WTC11 (cell line): ENCODE measurements at regions not wholly inside any gene's neighbourhood (a gene's known extent, or its start where the extent isn't known, plus 50 kb on each side); places are given as distances from the start of the nearest gene placed in this dataset.

Experiments used
- ATAC-seq: fragments of 200-7000 bp; cut with Tn5 transposase; 2 replicates; pipeline ENCODE4 v1.10.0; 2021; ENCODE audit warnings: mild to moderate bottlenecking, moderate library complexity
- CTCF ChIA-PET: fragments of 300-600 bp; sonication (Branson Sonifier 250); formaldehyde crosslinking; loops from one replicate; lab custom pipeline; 2021; ENCODE audit warnings: antibody characterized with exemption; lab: Charles Lee
- POLR2A ChIA-PET: fragments of 350-600 bp; sonication (Branson Sonifier 250); formaldehyde crosslinking; loops from one replicate; lab custom pipeline; 2021; ENCODE audit warnings: antibody characterized with exemption; lab: Charles Lee
- DNase-seq: peaks from one replicate; pipeline ENCODE4 v3.0.0; 2021; ENCODE audit warnings: low spot score
- H3K27ac Mint-ChIP-seq: 2 replicates; pipeline ENCODE4 v1.8.0; 2021; ENCODE audit warnings: mixed read lengths
- H3K27me3 Mint-ChIP-seq: 2 replicates; pipeline ENCODE4 v1.8.0; 2021; ENCODE audit warnings: low read depth, mild to moderate bottlenecking, moderate library complexity, mixed read lengths
- H3K36me3 Mint-ChIP-seq: 2 replicates; pipeline ENCODE4 v1.8.0; 2021; ENCODE audit warnings: mixed read lengths
- H3K4me1 Mint-ChIP-seq: 2 replicates; pipeline ENCODE4 v1.8.0; 2022; ENCODE audit warnings: mixed read lengths
- H3K4me3 Mint-ChIP-seq: 2 replicates; pipeline ENCODE4 v1.8.0; 2021; ENCODE audit warnings: mild to moderate bottlenecking, moderate library complexity, mixed read lengths
- H3K9me3 Mint-ChIP-seq: 2 replicates; pipeline ENCODE4 v1.8.0; 2021; ENCODE audit warnings: mixed read lengths
- ATF1 ChIP-seq: sonication (generic); formaldehyde crosslinking; IDR thresholded peaks from 2 replicates; pipeline ENCODE4 v1.8.1; 2023; ENCODE audit warnings: mild to moderate bottlenecking, moderate library complexity, missing genetic modification reagents
- CREM ChIP-seq: sonication (generic); formaldehyde crosslinking; IDR thresholded peaks from 2 replicates; pipeline ENCODE4 v1.8.1; 2022; ENCODE audit warnings: mild to moderate bottlenecking, missing genetic modification reagents, moderate library complexity
- ETV6 ChIP-seq: sonication (generic); formaldehyde crosslinking; IDR thresholded peaks from 2 replicates; pipeline ENCODE4 v1.8.1; 2022; ENCODE audit warnings: mild to moderate bottlenecking, missing genetic modification reagents
- JUN ChIP-seq: sonication (generic); formaldehyde crosslinking; IDR thresholded peaks from 2 replicates; pipeline ENCODE4 v1.8.0; 2023; ENCODE audit warnings: mild to moderate bottlenecking, missing genetic modification reagents
- SOX15 ChIP-seq: fragments of 250-450 bp; sonication (Bioruptor Pico); IDR thresholded peaks from 2 replicates; pipeline ENCODE4 v1.9.0; 2021; ENCODE audit warnings: mild to moderate bottlenecking
- TEAD4 ChIP-seq: sonication (generic); formaldehyde crosslinking; IDR thresholded peaks from 2 replicates; pipeline ENCODE4 v1.8.0; 2022; ENCODE audit warnings: mild to moderate bottlenecking, missing genetic modification reagents
- ZBTB21 ChIP-seq: sonication (generic); formaldehyde crosslinking; IDR thresholded peaks from 2 replicates; pipeline ENCODE4 v1.8.1; 2023; ENCODE audit warnings: mild to moderate bottlenecking, missing genetic modification reagents, borderline replicate concordance
- ZNF138 ChIP-seq: sonication (generic); formaldehyde crosslinking; conservative IDR thresholded peaks from 2 replicates; pipeline ENCODE4 v1.8.1; 2022; ENCODE audit warnings: mild to moderate bottlenecking, moderate library complexity, missing genetic modification reagents
- ZNF423 ChIP-seq: fragments of 250-450 bp; sonication (Bioruptor Pico); IDR thresholded peaks from 2 replicates; pipeline ENCODE4 v2.1.2; 2022; ENCODE audit warnings: mild to moderate bottlenecking, moderate library complexity
- TF ChIP-seq, protein P1 (sequence below): sonication (generic); formaldehyde crosslinking; IDR thresholded peaks from 2 replicates; pipeline ENCODE4 v1.8.1; 2023; ENCODE audit warnings: mild to moderate bottlenecking, missing genetic modification reagents
- TF ChIP-seq, protein P2 (sequence below): fragments of 250-450 bp; sonication (Bioruptor Pico); IDR thresholded peaks from 2 replicates; pipeline ENCODE4 v1.9.0; 2021; ENCODE audit warnings: mild to moderate bottlenecking
- TF ChIP-seq, protein P3 (sequence below): fragments of 250-450 bp; sonication (Bioruptor Pico); IDR thresholded peaks from 2 replicates; pipeline ENCODE4 v1.9.0; 2021; ENCODE audit warnings: moderate library complexity, mild to moderate bottlenecking, inconsistent platforms, borderline replicate concordance
- TF ChIP-seq, protein P4 (sequence below): fragments of 250-450 bp; sonication (Bioruptor Pico); conservative IDR thresholded peaks from 2 replicates; pipeline ENCODE4 v1.9.0; 2021; ENCODE audit warnings: mild to moderate bottlenecking
- TF ChIP-seq, protein P5 (sequence below): fragments of 200-600 bp; IDR thresholded peaks from 2 replicates; pipeline ENCODE4 v1.8.0; 2022; ENCODE audit warnings: antibody characterized with exemption
- TF ChIP-seq, protein P6 (sequence below): sonication (generic); formaldehyde crosslinking; IDR thresholded peaks from 2 replicates; pipeline ENCODE4 v1.8.1; 2022; ENCODE audit warnings: missing genetic modification reagents, borderline replicate concordance

DNA sequence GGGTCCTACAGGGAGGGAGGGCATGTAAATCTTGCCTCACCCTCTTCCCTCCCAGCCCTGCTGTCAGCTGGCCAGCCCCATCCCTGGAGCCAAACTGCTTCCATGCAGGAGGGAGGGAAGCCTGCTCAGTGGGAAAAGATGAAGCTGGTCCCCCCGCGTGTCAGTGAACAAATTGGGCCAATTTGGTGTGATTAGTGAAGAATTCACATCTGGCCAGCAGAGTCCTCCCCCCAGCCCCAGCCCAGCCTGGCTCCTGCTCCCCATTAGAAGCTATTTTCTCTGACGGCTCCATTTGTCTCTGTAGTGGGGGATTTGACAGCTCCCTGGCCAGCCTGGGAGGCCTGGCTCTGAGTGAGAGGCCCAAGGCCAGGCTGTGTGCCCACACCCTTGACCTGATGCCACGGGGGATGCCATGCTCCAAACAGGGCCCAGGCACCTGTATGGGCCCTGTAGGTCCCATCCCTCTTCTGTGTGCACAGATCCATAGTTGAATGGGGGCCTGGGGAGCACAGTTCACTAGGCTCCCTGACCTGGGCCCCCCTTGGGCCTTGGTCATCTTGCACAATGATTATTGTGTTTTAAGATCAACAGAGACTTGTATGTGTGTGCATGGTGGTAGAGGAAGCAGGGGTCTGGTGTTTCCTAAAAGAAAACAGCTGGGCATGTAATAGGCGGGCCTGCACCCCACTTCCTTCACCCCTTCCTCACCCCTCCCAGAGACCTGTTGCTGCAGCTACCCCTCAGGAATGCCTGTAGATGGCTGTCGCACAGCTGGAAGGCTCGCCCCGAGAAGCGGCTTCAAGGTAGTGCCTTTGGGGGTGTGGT, 50.7 kb upstream of the TAC4 start:
- no peaks in the 10 kb centered on the region for H3K36me3 Mint-ChIP-seq
- peaks cover 51% of the 10 kb centered on the region for H3K27me3 Mint-ChIP-seq
- ATAC-seq, result no peak
- no peak overlapping the region for H3K27ac Mint-ChIP-seq
- no peaks in the 10 kb centered on the region for H3K9me3 Mint-ChIP-seq
- TF ChIP-seq ETV6 (CRISPR knock-in tag) (no peak), CREM (CRISPR knock-in tag) (no peak), SOX15 (CRISPR knock-in tag) (no peak), ZBTB21 (CRISPR knock-in tag) (no peak)
- TF ChIP-seq, protein P1, sequence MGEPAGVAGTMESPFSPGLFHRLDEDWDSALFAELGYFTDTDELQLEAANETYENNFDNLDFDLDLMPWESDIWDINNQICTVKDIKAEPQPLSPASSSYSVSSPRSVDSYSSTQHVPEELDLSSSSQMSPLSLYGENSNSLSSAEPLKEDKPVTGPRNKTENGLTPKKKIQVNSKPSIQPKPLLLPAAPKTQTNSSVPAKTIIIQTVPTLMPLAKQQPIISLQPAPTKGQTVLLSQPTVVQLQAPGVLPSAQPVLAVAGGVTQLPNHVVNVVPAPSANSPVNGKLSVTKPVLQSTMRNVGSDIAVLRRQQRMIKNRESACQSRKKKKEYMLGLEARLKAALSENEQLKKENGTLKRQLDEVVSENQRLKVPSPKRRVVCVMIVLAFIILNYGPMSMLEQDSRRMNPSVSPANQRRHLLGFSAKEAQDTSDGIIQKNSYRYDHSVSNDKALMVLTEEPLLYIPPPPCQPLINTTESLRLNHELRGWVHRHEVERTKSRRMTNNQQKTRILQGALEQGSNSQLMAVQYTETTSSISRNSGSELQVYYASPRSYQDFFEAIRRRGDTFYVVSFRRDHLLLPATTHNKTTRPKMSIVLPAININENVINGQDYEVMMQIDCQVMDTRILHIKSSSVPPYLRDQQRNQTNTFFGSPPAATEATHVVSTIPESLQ, result no peak
- TF ChIP-seq, protein P2, sequence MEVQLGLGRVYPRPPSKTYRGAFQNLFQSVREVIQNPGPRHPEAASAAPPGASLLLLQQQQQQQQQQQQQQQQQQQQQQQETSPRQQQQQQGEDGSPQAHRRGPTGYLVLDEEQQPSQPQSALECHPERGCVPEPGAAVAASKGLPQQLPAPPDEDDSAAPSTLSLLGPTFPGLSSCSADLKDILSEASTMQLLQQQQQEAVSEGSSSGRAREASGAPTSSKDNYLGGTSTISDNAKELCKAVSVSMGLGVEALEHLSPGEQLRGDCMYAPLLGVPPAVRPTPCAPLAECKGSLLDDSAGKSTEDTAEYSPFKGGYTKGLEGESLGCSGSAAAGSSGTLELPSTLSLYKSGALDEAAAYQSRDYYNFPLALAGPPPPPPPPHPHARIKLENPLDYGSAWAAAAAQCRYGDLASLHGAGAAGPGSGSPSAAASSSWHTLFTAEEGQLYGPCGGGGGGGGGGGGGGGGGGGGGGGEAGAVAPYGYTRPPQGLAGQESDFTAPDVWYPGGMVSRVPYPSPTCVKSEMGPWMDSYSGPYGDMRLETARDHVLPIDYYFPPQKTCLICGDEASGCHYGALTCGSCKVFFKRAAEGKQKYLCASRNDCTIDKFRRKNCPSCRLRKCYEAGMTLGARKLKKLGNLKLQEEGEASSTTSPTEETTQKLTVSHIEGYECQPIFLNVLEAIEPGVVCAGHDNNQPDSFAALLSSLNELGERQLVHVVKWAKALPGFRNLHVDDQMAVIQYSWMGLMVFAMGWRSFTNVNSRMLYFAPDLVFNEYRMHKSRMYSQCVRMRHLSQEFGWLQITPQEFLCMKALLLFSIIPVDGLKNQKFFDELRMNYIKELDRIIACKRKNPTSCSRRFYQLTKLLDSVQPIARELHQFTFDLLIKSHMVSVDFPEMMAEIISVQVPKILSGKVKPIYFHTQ (CRISPR knock-in tag), result no peak
- TF ChIP-seq, protein P3, sequence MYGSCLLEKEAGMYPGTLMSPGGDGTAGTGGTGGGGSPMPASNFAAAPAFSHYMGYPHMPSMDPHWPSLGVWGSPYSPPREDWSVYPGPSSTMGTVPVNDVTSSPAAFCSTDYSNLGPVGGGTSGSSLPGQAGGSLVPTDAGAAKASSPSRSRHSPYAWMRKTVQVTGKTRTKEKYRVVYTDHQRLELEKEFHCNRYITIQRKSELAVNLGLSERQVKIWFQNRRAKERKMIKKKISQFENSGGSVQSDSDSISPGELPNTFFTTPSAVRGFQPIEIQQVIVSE (CRISPR knock-in tag), result no peak
- TF ChIP-seq, protein P4, sequence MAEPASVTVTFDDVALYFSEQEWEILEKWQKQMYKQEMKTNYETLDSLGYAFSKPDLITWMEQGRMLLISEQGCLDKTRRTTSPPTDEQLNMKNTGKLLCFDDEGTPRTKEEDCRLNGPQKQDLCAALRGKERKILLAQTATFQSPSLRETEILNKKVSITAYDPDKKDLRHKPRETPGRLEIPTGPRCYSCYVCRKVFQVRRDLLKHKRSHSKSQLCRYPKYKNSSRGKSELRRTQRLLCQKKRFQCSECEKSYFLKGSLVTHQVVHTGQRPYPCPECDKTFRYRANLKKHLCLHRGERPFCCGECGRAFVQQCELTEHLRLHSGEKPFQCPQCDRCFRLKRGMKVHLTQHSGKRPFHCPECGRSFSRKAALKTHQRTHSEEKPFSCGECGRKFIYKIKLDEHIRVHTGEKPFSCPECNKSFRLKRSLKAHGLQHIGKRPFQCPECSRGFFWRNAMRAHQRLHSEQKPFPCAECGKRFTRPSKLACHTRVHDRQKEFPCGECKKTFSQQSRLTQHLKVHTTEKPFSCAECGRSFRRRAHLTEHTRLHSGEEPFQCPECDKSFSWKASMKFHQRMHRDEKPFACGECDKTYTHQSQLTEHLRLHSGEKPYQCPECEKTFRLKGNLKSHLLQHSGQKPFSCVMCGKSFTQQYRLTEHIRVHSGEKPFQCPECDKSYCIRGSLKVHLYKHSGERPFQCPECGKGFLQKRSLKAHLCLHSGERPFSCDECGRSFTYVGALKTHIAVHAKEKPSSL (CRISPR knock-in tag), result no peak
- DNase-seq, result no peak
- no peak overlapping the region for H3K4me3 Mint-ChIP-seq
- ChIA-PET CTCF (interaction anchor here (0.8 to 6.1 kb wide), 40 partner anchors 8 to 181 kb away, joined by 3 to 145 read pairs (median 6); partner anchors contain the start of genes DLX3 and FAM117A), POLR2A (interaction anchor here (0.8 to 1.3 kb wide), 5 partner anchors 11 to 96 kb away, joined by 3 to 5 read pairs (median 4); partner anchors contain the start of gene DLX3)
- H3K4me1 Mint-ChIP-seq, result peaks cover 23% of the 10 kb centered on the region

DNA sequence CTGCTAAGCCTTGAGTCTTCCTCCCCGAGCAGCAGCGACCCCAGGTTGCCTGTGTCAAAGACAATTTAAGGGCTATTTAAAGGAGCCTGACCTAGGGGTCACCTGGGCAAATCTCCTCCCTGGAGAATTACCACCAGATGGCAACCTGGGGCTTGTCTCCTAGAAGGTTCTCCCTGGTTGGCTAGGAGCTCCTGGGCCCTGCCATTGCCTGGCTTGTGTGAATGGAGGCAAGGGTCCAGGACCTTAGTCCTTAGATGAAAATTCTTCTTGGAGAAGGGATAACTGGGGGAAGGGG, 51.3 kb upstream of the TAC4 start:
- Mint-ChIP-seq H3K9me3 (no peaks in the 10 kb centered on the region), H3K27me3 (peaks cover 51% of the 10 kb centered on the region), H3K27ac (no peak overlapping the region), H3K36me3 (no peaks in the 10 kb centered on the region), H3K4me3 (no peak overlapping the region), H3K4me1 (peaks cover 26% of the 10 kb centered on the region)
- ATAC-seq, result peak; percentile 89
- CTCF ChIA-PET, result interaction anchor here (0.6 to 6.1 kb wide), 43 partner anchors 9 to 181 kb away, joined by 3 to 145 read pairs (median 6); partner anchors contain the start of genes DLX3 and FAM117A
- DNase-seq, result peak; percentile 69
- POLR2A ChIA-PET, result interaction anchor here (0.8 to 1.3 kb wide), 5 partner anchors 11 to 96 kb away, joined by 3 to 5 read pairs (median 4); partner anchors contain the start of gene DLX3
- TF ChIP-seq, protein P5, sequence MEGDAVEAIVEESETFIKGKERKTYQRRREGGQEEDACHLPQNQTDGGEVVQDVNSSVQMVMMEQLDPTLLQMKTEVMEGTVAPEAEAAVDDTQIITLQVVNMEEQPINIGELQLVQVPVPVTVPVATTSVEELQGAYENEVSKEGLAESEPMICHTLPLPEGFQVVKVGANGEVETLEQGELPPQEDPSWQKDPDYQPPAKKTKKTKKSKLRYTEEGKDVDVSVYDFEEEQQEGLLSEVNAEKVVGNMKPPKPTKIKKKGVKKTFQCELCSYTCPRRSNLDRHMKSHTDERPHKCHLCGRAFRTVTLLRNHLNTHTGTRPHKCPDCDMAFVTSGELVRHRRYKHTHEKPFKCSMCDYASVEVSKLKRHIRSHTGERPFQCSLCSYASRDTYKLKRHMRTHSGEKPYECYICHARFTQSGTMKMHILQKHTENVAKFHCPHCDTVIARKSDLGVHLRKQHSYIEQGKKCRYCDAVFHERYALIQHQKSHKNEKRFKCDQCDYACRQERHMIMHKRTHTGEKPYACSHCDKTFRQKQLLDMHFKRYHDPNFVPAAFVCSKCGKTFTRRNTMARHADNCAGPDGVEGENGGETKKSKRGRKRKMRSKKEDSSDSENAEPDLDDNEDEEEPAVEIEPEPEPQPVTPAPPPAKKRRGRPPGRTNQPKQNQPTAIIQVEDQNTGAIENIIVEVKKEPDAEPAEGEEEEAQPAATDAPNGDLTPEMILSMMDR, result no peak
- TF ChIP-seq TEAD4 (CRISPR knock-in tag) (no peak), ZNF423 (CRISPR knock-in tag) (0 out of 2 replicates have a peak, but pooled peaks have one; percentile 15), ZNF138 (CRISPR knock-in tag) (no peak), ATF1 (CRISPR knock-in tag) (no peak), JUN (no peak)
- TF ChIP-seq, protein P6, sequence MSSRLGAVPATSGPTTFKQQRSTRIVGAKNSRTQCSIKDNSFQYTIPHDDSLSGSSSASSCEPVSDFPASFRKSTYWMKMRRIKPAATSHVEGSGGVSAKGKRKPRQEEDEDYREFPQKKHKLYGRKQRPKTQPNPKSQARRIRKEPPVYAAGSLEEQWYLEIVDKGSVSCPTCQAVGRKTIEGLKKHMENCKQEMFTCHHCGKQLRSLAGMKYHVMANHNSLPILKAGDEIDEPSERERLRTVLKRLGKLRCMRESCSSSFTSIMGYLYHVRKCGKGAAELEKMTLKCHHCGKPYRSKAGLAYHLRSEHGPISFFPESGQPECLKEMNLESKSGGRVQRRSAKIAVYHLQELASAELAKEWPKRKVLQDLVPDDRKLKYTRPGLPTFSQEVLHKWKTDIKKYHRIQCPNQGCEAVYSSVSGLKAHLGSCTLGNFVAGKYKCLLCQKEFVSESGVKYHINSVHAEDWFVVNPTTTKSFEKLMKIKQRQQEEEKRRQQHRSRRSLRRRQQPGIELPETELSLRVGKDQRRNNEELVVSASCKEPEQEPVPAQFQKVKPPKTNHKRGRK (CRISPR knock-in tag), result no peak
